PC-3 (cell line): ENCODE measurements at regions not wholly inside any gene's neighbourhood (a gene's known extent, or its start where the extent isn't known, plus 50 kb on each side); places are given as distances from the start of the nearest gene placed in this dataset.

Experiments used
- CTCF ChIP-seq: fragments of 300-600 bp; sonication (generic); conservative IDR thresholded peaks from 2 replicates; pipeline ENCODE4 v1.5.1; 2017; ENCODE audit warnings: antibody characterized with exemption, low read depth, mild to moderate bottlenecking, low read length
- EZH2 ChIP-seq: fragments of 300-600 bp; sonication (generic); IDR thresholded peaks from one replicate; pipeline ENCODE4 v1.6.1; 2017; ENCODE audit warnings: antibody characterized with exemption, mild to moderate bottlenecking, low read length; ENCODE audit not compliant: unreplicated experiment

GRCh38 chr12:67842124-67842523 lies 147.1 kb upstream of the IFNG-AS1 start:
- TF ChIP-seq CTCF (no peak), EZH2 (no peak)
